NCI-H446 (cell line): ENCODE measurements at regions not wholly inside any gene's neighbourhood (a gene's known extent, or its start where the extent isn't known, plus 50 kb on each side); places are given as distances from the start of the nearest gene placed in this dataset.
"Not testable (repeated sequence)": the region's sequence is repeated elsewhere in the genome, so short reads cannot be mapped to it uniquely, and the experiment has no call there.

Source experiments
- DNase-seq, 2 experiments: peaks; one replicate each; lab custom pipeline; 2025; lab: John Stamatoyannopoulos, UW

GRCh38 chr2:129554373-129554772 is 425.1 kb upstream of the RAB6C start:
- no peak for DNase-seq

GRCh38 chr2:129559101-129559500 is 420.4 kb upstream of the RAB6C start:
- no peak for DNase-seq

- DNase-seq, result no peak
Measured at GRCh38 chr2:129565551-129566109, 413.8 kb upstream of the RAB6C start.

- DNase-seq, result not testable (repeated sequence)
Measured at GRCh38 chr2:129570812-129571211, 408.7 kb upstream of the RAB6C start.

GRCh38 chr2:129575431-129575830 is 404.0 kb upstream of the RAB6C start:
- DNase-seq, result no peak

- no peak for DNase-seq
Measured at GRCh38 chr2:129575880-129576279, 403.6 kb upstream of the RAB6C start.

- DNase-seq, result no peak
Measured at GRCh38 chr2:129580001-129580400, 399.5 kb upstream of the RAB6C start.

- no peak for DNase-seq
Measured at GRCh38 chr2:129585760-129586159, 393.7 kb upstream of the RAB6C start.

GRCh38 chr2:129587426-129588064 is 391.9 kb upstream of the RAB6C start:
- DNase-seq, result no peak

GRCh38 chr2:129604560-129604959 is 374.9 kb upstream of the RAB6C start:
- no peak for DNase-seq

GRCh38 chr2:129605646-129606045 is 373.8 kb upstream of the RAB6C start:
- DNase-seq, result peak in 1 of 2 experiments; percentile 1

GRCh38 chr2:129606496-129607270 is 372.8 kb upstream of the RAB6C start:
- no peak for DNase-seq

GRCh38 chr2:129609224-129609623 is 370.2 kb upstream of the RAB6C start:
- DNase-seq, result no peak

- no peak for DNase-seq
Measured at GRCh38 chr2:129610766-129611165, 368.7 kb upstream of the RAB6C start.

GRCh38 chr2:129611471-129611870 is 368.0 kb upstream of the RAB6C start:
- no peak for DNase-seq

- no peak for DNase-seq
Measured at GRCh38 chr2:129619471-129619870, 360.0 kb upstream of the RAB6C start.

- no peak for DNase-seq
Measured at GRCh38 chr2:129620411-129620810, 359.1 kb upstream of the RAB6C start.

- no peak for DNase-seq
Measured at GRCh38 chr2:129623783-129624182, 355.7 kb upstream of the RAB6C start.

GRCh38 chr2:129627437-129627836 is 352.0 kb upstream of the RAB6C start:
- no peak for DNase-seq

GRCh38 chr2:129636692-129637091 is 342.8 kb upstream of the RAB6C start:
- DNase-seq, result no peak

- DNase-seq, result no peak
Measured at GRCh38 chr2:129641371-129641770, 338.1 kb upstream of the RAB6C start.

- DNase-seq, result no peak
Measured at GRCh38 chr2:129642526-129643043, 336.9 kb upstream of the RAB6C start.

- DNase-seq, result no peak
Measured at GRCh38 chr2:129645335-129645734, 334.1 kb upstream of the RAB6C start.
